ENCODE measurements at regions not wholly inside any gene's neighbourhood (a gene's known extent, or its start where the extent isn't known, plus 50 kb on each side); places are given as distances from the start of the nearest gene placed in this dataset.

- H3K27me3 ChIP-seq (ENCODE audit: insufficient read depth, low read length): no peaks in the 10 kb centered on the region
- no peaks in the 10 kb centered on the region for H3K9me3 ChIP-seq (ENCODE audit: insufficient read depth, low read depth, low read length)
- H3K36me3 ChIP-seq (ENCODE audit: insufficient read depth, low read length): no peaks in the 10 kb centered on the region
- H3K9ac ChIP-seq (ENCODE audit: low read depth, low read length): no peak overlapping the region
- H3K27ac ChIP-seq (ENCODE audit: low read depth, low read length): no peak overlapping the region
- H3K4me3 ChIP-seq (ENCODE audit: low read length): no peak overlapping the region
- 80% methylated on average over 1 of the region's 1 CpG for WGBS
- no peaks in the 10 kb centered on the region for H3K4me1 ChIP-seq (ENCODE audit: insufficient read depth, low read length)
These were observed 378.0 kb upstream of the DDHD1 start for GRCh38 chr14:53531156-53531555.

DNA sequence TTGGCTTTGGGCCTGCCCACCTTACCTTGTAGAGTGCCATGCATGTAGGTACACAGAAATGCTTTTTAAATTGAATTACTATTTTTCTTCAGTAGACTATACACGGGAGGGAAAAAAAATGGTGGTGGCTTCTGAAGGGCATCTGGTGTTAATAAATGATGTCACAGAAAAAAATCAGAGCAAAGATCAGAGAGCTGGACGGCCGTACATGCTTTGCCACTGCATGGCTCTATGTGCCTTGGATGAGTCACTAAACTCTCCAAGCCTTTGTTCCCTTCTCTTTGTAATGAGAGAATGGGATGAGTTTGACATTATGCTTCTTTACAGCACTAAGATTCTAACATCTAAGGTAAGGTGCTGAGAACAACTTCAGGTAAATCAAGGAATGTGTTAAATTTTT lies 376.4 kb upstream of the DDHD1 start:
- Histone ChIP-seq H3K27ac (ENCODE audit: low read depth, low read length) (no peak overlapping the region), H3K4me3 (ENCODE audit: low read length) (no peak overlapping the region), H3K9me3 (ENCODE audit: insufficient read depth, low read depth, low read length) (no peaks in the 10 kb centered on the region), H3K36me3 (ENCODE audit: insufficient read depth, low read length) (no peaks in the 10 kb centered on the region), H3K9ac (ENCODE audit: low read depth, low read length) (no peak overlapping the region), H3K4me1 (ENCODE audit: insufficient read depth, low read length) (no peaks in the 10 kb centered on the region), H3K27me3 (ENCODE audit: insufficient read depth, low read length) (no peaks in the 10 kb centered on the region)
- 87% methylated on average over 3 of the region's 3 CpGs for WGBS

- Histone ChIP-seq H3K4me3 (ENCODE audit: low read length) (no peak overlapping the region), H3K27ac (ENCODE audit: low read depth, low read length) (no peak overlapping the region), H3K9ac (ENCODE audit: low read depth, low read length) (no peak overlapping the region), H3K36me3 (ENCODE audit: insufficient read depth, low read length) (no peaks in the 10 kb centered on the region), H3K4me1 (ENCODE audit: insufficient read depth, low read length) (no peaks in the 10 kb centered on the region), H3K27me3 (ENCODE audit: insufficient read depth, low read length) (no peaks in the 10 kb centered on the region), H3K9me3 (ENCODE audit: insufficient read depth, low read depth, low read length) (no peaks in the 10 kb centered on the region)
- 100% methylated on average over 2 of the region's 2 CpGs for WGBS
These were observed 375.1 kb upstream of the DDHD1 start for GRCh38 chr14:53528185-53528671.

DNA sequence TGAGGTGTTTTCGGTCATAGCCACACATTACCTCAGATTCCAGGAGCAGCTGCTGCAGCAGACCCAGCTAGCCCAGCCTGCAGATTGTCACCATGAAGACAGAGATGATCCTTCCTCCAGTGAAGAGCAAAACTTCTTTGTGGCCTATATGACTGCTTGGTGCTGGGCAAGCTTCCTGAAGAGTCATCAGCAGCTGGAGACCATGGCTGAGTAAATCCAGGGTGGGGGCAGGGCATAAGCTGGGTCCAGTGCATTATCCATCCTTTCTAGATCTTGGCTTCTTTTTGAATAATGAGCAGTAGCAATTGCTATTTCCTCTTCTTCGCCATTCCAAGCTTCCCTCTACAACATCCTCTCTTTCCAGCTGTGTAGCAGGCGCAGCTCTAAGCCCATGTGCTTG lies 373.1 kb upstream of the DDHD1 start:
- Histone ChIP-seq H3K9me3 (ENCODE audit: insufficient read depth, low read depth, low read length) (no peaks in the 10 kb centered on the region), H3K27me3 (ENCODE audit: insufficient read depth, low read length) (no peaks in the 10 kb centered on the region), H3K36me3 (ENCODE audit: insufficient read depth, low read length) (no peaks in the 10 kb centered on the region), H3K4me3 (ENCODE audit: low read length) (no peak overlapping the region), H3K9ac (ENCODE audit: low read depth, low read length) (no peak overlapping the region), H3K4me1 (ENCODE audit: insufficient read depth, low read length) (no peaks in the 10 kb centered on the region), H3K27ac (ENCODE audit: low read depth, low read length) (no peak overlapping the region)
- 77% methylated on average over 3 of the region's 3 CpGs for WGBS

- no peak overlapping the region for H3K4me3 ChIP-seq (ENCODE audit: low read length)
- 88% methylated on average over 2 of the region's 2 CpGs for WGBS
- H3K27ac ChIP-seq (ENCODE audit: low read depth, low read length): no peak overlapping the region
- no peaks in the 10 kb centered on the region for H3K4me1 ChIP-seq (ENCODE audit: insufficient read depth, low read length)
- no peaks in the 10 kb centered on the region for H3K27me3 ChIP-seq (ENCODE audit: insufficient read depth, low read length)
- no peaks in the 10 kb centered on the region for H3K9me3 ChIP-seq (ENCODE audit: insufficient read depth, low read depth, low read length)
- H3K9ac ChIP-seq (ENCODE audit: low read depth, low read length): no peak overlapping the region
- no peaks in the 10 kb centered on the region for H3K36me3 ChIP-seq (ENCODE audit: insufficient read depth, low read length)
These were observed 372.5 kb upstream of the DDHD1 start for GRCh38 chr14:53525608-53526007.

DNA sequence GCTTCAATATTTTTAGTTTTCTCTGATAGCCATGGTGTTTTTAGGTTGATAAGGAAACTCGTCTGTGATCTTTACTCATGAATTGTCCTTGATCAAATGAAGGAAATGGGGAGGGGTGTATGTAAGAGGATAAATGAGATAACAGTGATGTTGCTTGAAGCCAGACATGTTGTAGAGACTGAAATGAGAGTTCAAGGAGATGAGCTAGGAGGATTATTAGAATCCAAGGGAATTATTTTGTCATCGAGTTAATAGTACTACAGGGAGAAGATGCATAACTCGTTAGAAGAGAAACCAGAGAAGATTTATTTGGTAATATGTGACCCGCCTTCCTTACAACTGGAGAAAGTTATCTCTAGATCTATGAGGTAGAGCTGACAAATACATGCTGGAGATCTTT lies 371.3 kb upstream of the DDHD1 start:
- WGBS: 92% methylated on average over 4 of the region's 4 CpGs
- Histone ChIP-seq H3K4me3 (ENCODE audit: low read length) (no peak overlapping the region), H3K36me3 (ENCODE audit: insufficient read depth, low read length) (no peaks in the 10 kb centered on the region), H3K27me3 (ENCODE audit: insufficient read depth, low read length) (no peaks in the 10 kb centered on the region), H3K9me3 (ENCODE audit: insufficient read depth, low read depth, low read length) (no peaks in the 10 kb centered on the region), H3K4me1 (ENCODE audit: insufficient read depth, low read length) (no peaks in the 10 kb centered on the region), H3K27ac (ENCODE audit: low read depth, low read length) (no peak overlapping the region), H3K9ac (ENCODE audit: low read depth, low read length) (no peak overlapping the region)

GRCh38 chr14:53523226-53523625 lies 370.1 kb upstream of the DDHD1 start:
- Histone ChIP-seq H3K4me3 (ENCODE audit: low read length) (no peak overlapping the region), H3K4me1 (ENCODE audit: insufficient read depth, low read length) (no peaks in the 10 kb centered on the region), H3K27me3 (ENCODE audit: insufficient read depth, low read length) (no peaks in the 10 kb centered on the region), H3K27ac (ENCODE audit: low read depth, low read length) (no peak overlapping the region), H3K9ac (ENCODE audit: low read depth, low read length) (no peak overlapping the region), H3K9me3 (ENCODE audit: insufficient read depth, low read depth, low read length) (no peaks in the 10 kb centered on the region), H3K36me3 (ENCODE audit: insufficient read depth, low read length) (no peaks in the 10 kb centered on the region)
- WGBS: 59% methylated on average over 2 of the region's 3 CpGs

DNA sequence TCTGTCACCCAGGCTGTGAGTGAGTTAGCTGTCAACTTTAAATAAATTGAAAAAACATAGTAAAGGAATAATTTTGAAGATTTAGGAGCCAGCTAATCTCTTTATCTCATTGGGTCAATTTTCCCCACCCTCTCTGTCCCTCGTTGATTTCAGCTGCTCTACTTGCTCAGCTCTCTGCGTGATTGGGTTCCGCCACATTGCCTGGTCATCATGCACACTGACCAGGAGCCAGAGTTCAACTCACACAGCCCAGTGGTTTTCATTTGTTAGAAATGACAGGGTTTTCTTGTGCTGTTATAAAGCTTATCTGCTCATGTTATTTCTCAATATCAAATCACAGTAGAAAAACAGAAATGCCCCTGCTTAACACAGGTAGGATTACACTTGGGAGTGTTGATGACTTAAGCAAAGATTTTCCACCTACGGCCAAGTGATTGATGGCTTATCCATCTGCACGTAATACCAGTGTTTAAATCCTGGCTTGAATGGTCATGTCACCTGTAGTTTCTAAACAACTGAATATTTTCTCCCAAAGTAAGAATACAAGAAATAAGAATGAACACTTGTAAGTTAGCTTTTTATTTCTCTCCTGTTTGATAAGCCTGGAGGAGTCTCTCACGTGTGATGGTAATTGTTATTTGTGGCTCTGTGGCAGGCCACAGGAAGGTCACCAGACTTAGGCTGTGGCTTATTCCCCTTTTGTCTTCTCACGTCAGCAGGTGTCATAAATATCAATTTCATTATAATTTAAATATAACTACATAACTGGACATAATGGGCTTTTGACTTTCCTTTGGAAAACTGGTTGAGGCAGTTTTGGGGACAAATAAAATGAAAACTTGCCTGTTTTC lies 367.2 kb upstream of the DDHD1 start:
- no peak overlapping the region for H3K27ac ChIP-seq (ENCODE audit: low read depth, low read length)
- H3K27me3 ChIP-seq (ENCODE audit: insufficient read depth, low read length): no peaks in the 10 kb centered on the region
- H3K9me3 ChIP-seq (ENCODE audit: insufficient read depth, low read depth, low read length): no peaks in the 10 kb centered on the region
- 89% methylated on average over 6 of the region's 7 CpGs for WGBS
- no peak overlapping the region for H3K9ac ChIP-seq (ENCODE audit: low read depth, low read length)
- no peaks in the 10 kb centered on the region for H3K4me1 ChIP-seq (ENCODE audit: insufficient read depth, low read length)
- H3K36me3 ChIP-seq (ENCODE audit: insufficient read depth, low read length): no peaks in the 10 kb centered on the region
- H3K4me3 ChIP-seq (ENCODE audit: low read length): no peak overlapping the region

DNA sequence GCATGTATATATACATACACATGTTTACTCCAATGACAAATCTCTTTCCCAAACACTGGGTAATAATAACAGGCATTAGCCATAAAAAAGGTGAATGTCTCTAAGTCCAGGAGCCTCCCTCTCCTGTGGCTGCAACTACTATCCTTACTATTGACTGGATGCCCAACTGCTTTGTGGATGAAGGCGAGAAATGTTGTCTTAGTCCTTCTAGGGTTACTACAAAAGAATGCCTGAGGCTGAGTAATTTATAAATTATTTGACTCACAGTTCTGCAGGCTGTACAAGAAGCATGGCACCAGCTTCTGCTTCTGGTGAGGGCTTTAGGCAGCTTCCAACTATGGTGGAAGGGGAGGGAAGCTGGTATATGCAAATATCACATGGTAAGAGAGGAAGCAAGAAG lies 366.0 kb upstream of the DDHD1 start:
- Histone ChIP-seq H3K36me3 (ENCODE audit: insufficient read depth, low read length) (no peaks in the 10 kb centered on the region), H3K4me1 (ENCODE audit: insufficient read depth, low read length) (no peaks in the 10 kb centered on the region), H3K9ac (ENCODE audit: low read depth, low read length) (no peak overlapping the region), H3K27me3 (ENCODE audit: insufficient read depth, low read length) (no peaks in the 10 kb centered on the region), H3K9me3 (ENCODE audit: insufficient read depth, low read depth, low read length) (no peaks in the 10 kb centered on the region), H3K27ac (ENCODE audit: low read depth, low read length) (no peak overlapping the region), H3K4me3 (ENCODE audit: low read length) (no peak overlapping the region)
- 100% methylated on average over 1 of the region's 1 CpG for WGBS

DNA sequence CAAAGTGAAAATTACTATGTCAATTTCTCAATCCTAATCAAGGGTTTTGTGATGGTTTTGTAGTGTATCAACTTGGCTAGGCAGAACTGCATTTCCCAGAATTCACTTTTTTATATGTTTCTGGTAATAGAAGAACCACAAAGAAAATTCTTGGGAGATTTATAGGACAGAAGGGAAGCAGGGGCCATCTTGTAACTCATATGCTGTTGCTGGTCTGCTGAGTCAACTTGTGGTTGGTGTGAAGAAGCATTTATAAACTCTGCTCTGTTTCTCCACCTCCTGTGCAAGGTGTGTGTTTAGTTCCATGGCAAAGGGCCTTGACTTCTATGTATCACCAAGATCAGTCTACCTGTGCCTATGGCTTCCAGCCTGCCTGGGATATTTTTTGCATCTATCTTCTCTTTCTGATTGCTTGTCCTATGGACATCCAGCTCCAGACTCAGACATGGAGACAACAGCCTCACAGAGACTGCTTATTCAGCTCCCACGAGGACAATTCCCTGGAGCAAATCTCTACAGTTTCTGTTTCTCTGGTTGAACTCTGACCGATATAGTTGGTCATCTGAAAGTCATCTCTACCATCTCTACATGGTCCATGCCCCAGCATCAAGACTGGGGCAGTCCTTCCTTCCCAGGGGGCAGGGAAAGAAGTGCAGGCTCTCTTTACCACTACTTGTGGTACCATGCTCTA lies 364.3 kb upstream of the DDHD1 start:
- H3K9me3 ChIP-seq (ENCODE audit: insufficient read depth, low read depth, low read length): no peaks in the 10 kb centered on the region
- H3K36me3 ChIP-seq (ENCODE audit: insufficient read depth, low read length): no peaks in the 10 kb centered on the region
- no peak overlapping the region for H3K4me3 ChIP-seq (ENCODE audit: low read length)
- 92% methylated on average over 2 of the region's 2 CpGs for WGBS
- H3K27me3 ChIP-seq (ENCODE audit: insufficient read depth, low read length): no peaks in the 10 kb centered on the region
- no peak overlapping the region for H3K9ac ChIP-seq (ENCODE audit: low read depth, low read length)
- H3K4me1 ChIP-seq (ENCODE audit: insufficient read depth, low read length): no peaks in the 10 kb centered on the region
- no peak overlapping the region for H3K27ac ChIP-seq (ENCODE audit: low read depth, low read length)

DNA sequence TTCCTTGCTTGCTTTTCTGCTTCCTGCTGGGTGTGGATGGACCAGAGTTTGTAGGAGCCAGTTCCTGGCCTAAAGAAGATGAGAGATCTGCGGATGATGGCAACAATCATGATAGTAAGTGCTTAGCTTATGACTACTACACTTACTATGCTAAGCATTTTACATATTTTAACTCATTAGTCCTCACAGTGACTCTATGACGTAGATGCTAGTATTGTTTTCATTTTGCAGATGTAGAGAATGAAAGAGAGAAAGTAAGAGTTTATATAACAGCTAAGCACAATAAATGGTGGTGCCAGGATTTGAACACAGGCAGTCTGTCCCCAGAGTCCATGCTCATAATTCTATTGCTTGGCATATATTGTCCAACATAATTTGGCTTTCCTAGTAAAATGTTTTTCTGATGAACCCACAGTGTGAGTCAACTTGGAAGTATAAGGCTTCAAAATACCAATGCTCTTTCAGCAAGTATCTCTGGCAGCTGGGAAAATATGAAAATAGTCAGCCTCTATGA lies 363.2 kb upstream of the DDHD1 start:
- Histone ChIP-seq H3K27ac (ENCODE audit: low read depth, low read length) (no peak overlapping the region), H3K9me3 (ENCODE audit: insufficient read depth, low read depth, low read length) (no peaks in the 10 kb centered on the region), H3K36me3 (ENCODE audit: insufficient read depth, low read length) (no peaks in the 10 kb centered on the region), H3K27me3 (ENCODE audit: insufficient read depth, low read length) (no peaks in the 10 kb centered on the region), H3K4me1 (ENCODE audit: insufficient read depth, low read length) (no peaks in the 10 kb centered on the region), H3K4me3 (ENCODE audit: low read length) (no peak overlapping the region), H3K9ac (ENCODE audit: low read depth, low read length) (no peak overlapping the region)
- 89% methylated on average over 1 of the region's 2 CpGs for WGBS

All from HUES64 (cell line).